K562 (cell line): ENCODE measurements at regions not wholly inside any gene's neighbourhood (a gene's known extent, or its start where the extent isn't known, plus 50 kb on each side); places are given as distances from the start of the nearest gene placed in this dataset.

ENCODE experiments used
- ATAC-seq: fragments of 200-7000 bp; cut with Tn5 transposase; 3 replicates; pipeline ENCODE4 v1.9.1; 2020; ENCODE audit warnings: moderate library complexity
- BruUV-seq: library from RNA; stranded (reverse); fragments of 400-500 nt; replicated peaks from 2 replicates; lab custom pipeline; 2021; lab: Mats Ljungman, UMichigan
- CTCF ChIA-PET: fragments of 300-600 bp; formaldehyde crosslinking; extraction: SDS; loops from one replicate; lab custom pipeline; 2021; ENCODE audit warnings: low intra/inter-chr PET ratio; lab: Yijun Ruan, JAX
- POLR2A ChIA-PET: fragments of 300-600, 350-650 bp; sonication (Branson Sonifier 250); formaldehyde crosslinking; extraction: SDS; loops from one replicate; lab custom pipeline; 2021; ENCODE audit warnings: antibody characterized with exemption, inconsistent platforms; lab: Yijun Ruan, JAX
- DNase-seq, 4 experiments: peaks; one replicate each; pipeline versions ENCODE4 v3.0.0 to v3.0.0-alpha.2; 2011 to 2018; ENCODE audit warnings: low spot score in 3 of 4, mixed read lengths in 3 of 4; ENCODE audit errors: extremely low read depth in 1 of 4
- FAIRE-seq: peaks from 2 replicates; lab custom pipeline; 2011; peaks lifted over from hg19 to GRCh38; lab: Jason Lieb, UNC
- H2AFZ ChIP-seq: 2 replicates; pipeline ENCODE4 v1.6.0; 2011; ENCODE audit warnings: low read depth, low read length, control low read depth, inconsistent platforms
- H3K27ac ChIP-seq: fragments of 200-600 bp; 3 replicates; pipeline ENCODE4 v1.8.0; 2011; ENCODE audit warnings: low read depth, mild to moderate bottlenecking, control low read depth, inconsistent platforms, low read length, moderate library complexity, mixed read lengths; ENCODE audit errors: extremely low read depth
- H3K27me3 ChIP-seq, 2 experiments: fragments of 300-600 bp in 1 of 2; 2 replicates in 1 of 2; 3 replicates in 1 of 2; pipeline versions ENCODE4 v1.6.0 to v1.8.0; 2011; ENCODE audit warnings: inconsistent platforms in 2 of 2, low read length in 2 of 2, mild to moderate bottlenecking in 1 of 2, mixed read lengths in 1 of 2, moderate library complexity in 1 of 2; ENCODE audit not compliant: control insufficient read depth in 2 of 2, insufficient read depth in 2 of 2
- H3K36me3 ChIP-seq: fragments of 300-600 bp; 3 replicates; pipeline ENCODE4 v1.8.0; 2011; ENCODE audit warnings: mild to moderate bottlenecking, low read length, inconsistent platforms; ENCODE audit not compliant: control insufficient read depth, insufficient read depth
- H3K4me1 ChIP-seq, 2 experiments: fragments of 200-600 bp in 1 of 2; replicated peaks in 1 of 2; 2 replicates in 1 of 2; 3 replicates in 1 of 2; pipeline versions ENCODE4 v1.5.1 to v1.8.0; 2011; ENCODE audit warnings: inconsistent platforms in 2 of 2, low read length in 2 of 2, mild to moderate bottlenecking in 1 of 2, mixed read lengths in 1 of 2, moderate library complexity in 1 of 2; ENCODE audit not compliant: control insufficient read depth in 2 of 2, insufficient read depth in 2 of 2
- H3K4me2 ChIP-seq: 2 replicates; pipeline ENCODE4 v1.6.1; 2011; ENCODE audit warnings: low read length, control low read depth, inconsistent platforms, mixed read lengths; ENCODE audit not compliant: insufficient read depth
- H3K4me3 ChIP-seq: fragments of 200-600 bp; sonication (generic), shearing (Covaris generic); 2 replicates; pipeline ENCODE4 v1.5.1; 2016; ENCODE audit warnings: control low read depth, inconsistent platforms
- H3K79me2 ChIP-seq: fragments of 200-600 bp; 3 replicates; pipeline ENCODE4 v1.8.0; 2011; ENCODE audit warnings: low read length, inconsistent platforms; ENCODE audit not compliant: control insufficient read depth, insufficient read depth
- H3K9ac ChIP-seq, 2 experiments: 2 replicates each; pipeline versions ENCODE4 v1.6.0 to v1.6.1; 2011; ENCODE audit warnings: low read depth in 2 of 2, low read length in 2 of 2, control low read depth in 1 of 2, inconsistent platforms in 1 of 2, mild to moderate bottlenecking in 1 of 2, mixed read lengths in 1 of 2; ENCODE audit not compliant: insufficient read depth in 1 of 2
- H3K9me1 ChIP-seq: one replicate; pipeline ENCODE4 v1.6.0; 2011; ENCODE audit warnings: inconsistent platforms, mild to moderate bottlenecking, low read length, moderate library complexity; ENCODE audit not compliant: control insufficient read depth, insufficient read depth
- H3K9me3 ChIP-seq: replicated peaks from 2 replicates; pipeline ENCODE4 v1.5.1; 2011; ENCODE audit warnings: low read depth, low read length, inconsistent platforms; ENCODE audit not compliant: control insufficient read depth, insufficient read depth
- H4K20me1 ChIP-seq: replicated peaks from 2 replicates; pipeline ENCODE4 v1.6.1; 2011; ENCODE audit warnings: low read length, inconsistent platforms, mixed read lengths; ENCODE audit not compliant: control insufficient read depth, insufficient read depth
- CREBBP ChIP-seq: IDR thresholded peaks from one replicate; pipeline ENCODE4 v1.6.1; 2012; ENCODE audit warnings: low read depth, mild to moderate bottlenecking, control low read depth, inconsistent platforms, low read length
- ELF2 ChIP-seq: fragments of 250-450 bp; sonication (Bioruptor Pico); IDR thresholded peaks from 2 replicates; pipeline ENCODE4 v1.5.0; 2021; ENCODE audit warnings: mild to moderate bottlenecking
- TEAD2 ChIP-seq: fragments of 450-650 bp; IDR thresholded peaks from 2 replicates; pipeline ENCODE4 v1.6.1; 2016; ENCODE audit warnings: missing genetic modification characterization, control low read depth, missing compliant biosample characterization
- WHSC1 ChIP-seq: IDR thresholded peaks from one replicate; pipeline ENCODE4 v1.6.1; 2012; ENCODE audit warnings: low read length, control low read depth, inconsistent platforms
- ZFP1 ChIP-seq: fragments of 450-650 bp; formaldehyde crosslinking; IDR thresholded peaks from 2 replicates; pipeline ENCODE4 v1.4.0; 2020; ENCODE audit warnings: mild to moderate bottlenecking, mixed read lengths
- WGBS: fragments of 100-300 bp; shearing (Covaris generic); methylation state at CpG from one replicate; pipeline ENCODE4 v1.1.6; 2016; ENCODE audit warnings: low coverage, mixed read lengths; ENCODE audit not compliant: insufficient coverage; ENCODE audit errors: missing lambda C conversion rate; 5-methylcytosine and 5-hydroxymethylcytosine counted together
- in situ Hi-C: fragments of 300-500 bp; cut with MboI; formaldehyde crosslinking; loops from 4 replicates; pipeline ENCODE4 v1.15.0; 2018; ENCODE audit warnings: inconsistent platforms, mixed read lengths
- intact Hi-C: fragments of 100-400 bp; cut with micrococcal nuclease; formaldehyde crosslinking; loops from 2 replicates; pipeline ENCODE4 v1.14.2; 2022
- TF ChIP-seq, protein P1 (sequence below), 2 experiments: fragments of 200-800 bp in 1 of 2; sonication (Bioruptor generic) in 1 of 2; sonication (generic) in 1 of 2; formaldehyde crosslinking in 1 of 2; IDR thresholded peaks in 1 of 2; conservative IDR thresholded peaks in 1 of 2; 2 replicates each; pipeline versions ENCODE4 v1.5.0 to v1.6.1; 2016 to 2020; ENCODE audit warnings: missing compliant biosample characterization in 1 of 2, missing genetic modification characterization in 1 of 2, missing genetic modification reagents in 1 of 2
- TF ChIP-seq, protein P2 (sequence below): fragments of 450-650 bp; formaldehyde crosslinking; IDR thresholded peaks from 2 replicates; pipeline ENCODE4 v1.4.0; 2022; ENCODE audit warnings: mild to moderate bottlenecking, moderate library complexity

DNA sequence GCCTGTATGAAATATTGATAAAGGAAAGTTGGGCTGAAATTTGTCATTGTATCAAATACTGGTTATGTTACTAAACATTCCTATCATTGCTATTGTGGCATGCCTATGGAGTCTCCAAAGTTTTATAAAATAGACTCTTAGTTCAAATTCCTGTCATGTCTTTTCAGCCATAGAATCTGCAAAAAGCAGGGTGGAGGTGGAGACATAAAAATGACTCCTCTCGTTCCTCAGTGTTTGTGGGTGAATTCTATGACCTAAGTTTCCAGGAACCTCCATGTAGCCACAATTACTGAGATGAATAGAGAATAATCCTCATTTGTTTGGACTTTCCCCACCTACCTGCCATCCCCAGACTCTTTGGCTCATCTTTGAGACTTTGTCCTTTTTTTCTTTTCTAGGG lies 326.3 kb upstream of the ETAA1 start:
- Histone ChIP-seq H3K27ac (no peak overlapping the region), H3K4me1 (no peaks in the 10 kb centered on the region), H3K9me3 (peaks cover 1% of the 10 kb centered on the region; the same call in 1 of the 2 replicates), H2AFZ (no peak overlapping the region), H3K9ac (no peak overlapping the region), H4K20me1 (no peaks in the 10 kb centered on the region), H3K4me2 (no peak overlapping the region), H3K27me3 (no peaks in the 10 kb centered on the region), H3K9me1 (no peaks in the 10 kb centered on the region), H3K4me3 (no peak overlapping the region), H3K79me2 (no peaks in the 10 kb centered on the region), H3K36me3 (no peaks in the 10 kb centered on the region)
- intact Hi-C loops, result no loop called here
- ChIA-PET CTCF (no interaction called here), POLR2A (no interaction called here)
- no TSS peak for BruUV-seq
- DNase-seq (no peak), FAIRE-seq (no peak), ATAC-seq (no peak)
- WGBS, result 0% methylated on average over 1 of the region's 1 CpG
- no peak for TF ChIP-seq CREBBP
- TF ChIP-seq, protein P1, sequence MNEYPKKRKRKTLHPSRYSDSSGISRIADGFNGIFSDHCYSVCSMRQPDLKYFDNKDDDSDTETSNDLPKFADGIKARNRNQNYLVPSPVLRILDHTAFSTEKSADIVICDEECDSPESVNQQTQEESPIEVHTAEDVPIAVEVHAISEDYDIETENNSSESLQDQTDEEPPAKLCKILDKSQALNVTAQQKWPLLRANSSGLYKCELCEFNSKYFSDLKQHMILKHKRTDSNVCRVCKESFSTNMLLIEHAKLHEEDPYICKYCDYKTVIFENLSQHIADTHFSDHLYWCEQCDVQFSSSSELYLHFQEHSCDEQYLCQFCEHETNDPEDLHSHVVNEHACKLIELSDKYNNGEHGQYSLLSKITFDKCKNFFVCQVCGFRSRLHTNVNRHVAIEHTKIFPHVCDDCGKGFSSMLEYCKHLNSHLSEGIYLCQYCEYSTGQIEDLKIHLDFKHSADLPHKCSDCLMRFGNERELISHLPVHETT (CRISPR knock-in tag; conservative IDR thresholded peaks at IDR 0.05 in 1 of 2, IDR thresholded peaks at IDR 0.05 in 1 of 2), result no peak
- TF ChIP-seq ELF2 (CRISPR knock-in tag), result no peak
- no peak for TF ChIP-seq WHSC1
- TF ChIP-seq ZFP1, result no peak
- TF ChIP-seq TEAD2, result no peak
- TF ChIP-seq, protein P2, sequence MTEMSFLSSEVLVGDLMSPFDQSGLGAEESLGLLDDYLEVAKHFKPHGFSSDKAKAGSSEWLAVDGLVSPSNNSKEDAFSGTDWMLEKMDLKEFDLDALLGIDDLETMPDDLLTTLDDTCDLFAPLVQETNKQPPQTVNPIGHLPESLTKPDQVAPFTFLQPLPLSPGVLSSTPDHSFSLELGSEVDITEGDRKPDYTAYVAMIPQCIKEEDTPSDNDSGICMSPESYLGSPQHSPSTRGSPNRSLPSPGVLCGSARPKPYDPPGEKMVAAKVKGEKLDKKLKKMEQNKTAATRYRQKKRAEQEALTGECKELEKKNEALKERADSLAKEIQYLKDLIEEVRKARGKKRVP (CRISPR knock-in tag), result no peak
- in situ Hi-C loops, result no loop called here
